ENCODE measurements at regions not wholly inside any gene's neighbourhood (a gene's known extent, or its start where the extent isn't known, plus 50 kb on each side); places are given as distances from the start of the nearest gene placed in this dataset.

GRCh38 chr15:88365124-88365523 lies 102.1 kb downstream of the MRPL46 start:
- Histone ChIP-seq H2BK15ac (ENCODE audit: low read depth, poor library complexity, severe bottlenecking) (no peak overlapping the region), H3K4me3 (ENCODE audit: insufficient read depth in 1 of 2, low read depth in 1 of 2, low read length in 2 of 2) (no peak overlapping the region), H3K4me1 (ENCODE audit: control insufficient read depth, insufficient read depth, low read depth, low read length) (no peaks in the 10 kb centered on the region), H3K18ac (ENCODE audit: low read depth in 1 of 2, low read length in 2 of 2) (no peak overlapping the region), H3K4me2 (ENCODE audit: low read length, poor library complexity, severe bottlenecking) (no peak overlapping the region), H3K4ac (ENCODE audit: low read depth in 1 of 2, low read length in 2 of 2) (no peak overlapping the region), H3K27me3 (ENCODE audit: control insufficient read depth in 1 of 2, insufficient read depth in 1 of 2, low read length in 2 of 2) (peaks cover 0 to 39% of the 10 kb centered on the region in 2 experiments), H2AFZ (ENCODE audit: low read depth, low read length) (no peak overlapping the region), H2BK12ac (ENCODE audit: low read length in 2 of 2) (no peak overlapping the region), H4K91ac (ENCODE audit: low read length) (no peak overlapping the region), H3K9me3 (ENCODE audit: control insufficient read depth, low read length) (no peaks in the 10 kb centered on the region), H3K23ac (ENCODE audit: low read length in 2 of 2) (no peak overlapping the region), H3K79me1 (replicated peaks; ENCODE audit: low read length, poor library complexity, severe bottlenecking) (no peaks in the 10 kb centered on the region), H2BK120ac (ENCODE audit: low read depth, low read length) (no peak overlapping the region), H3K36me3 (ENCODE audit: control insufficient read depth in 1 of 2, insufficient read depth in 2 of 2, low read depth in 1 of 2, low read length in 2 of 2) (no peaks in the 10 kb centered on the region), H2BK5ac (ENCODE audit: low read depth, low read length, poor library complexity, severe bottlenecking) (no peak overlapping the region), H4K8ac (ENCODE audit: low read length) (no peak overlapping the region), H2AK5ac (ENCODE audit: low read length, severe bottlenecking) (no peak overlapping the region), H3K9ac (ENCODE audit: low read length) (no peak overlapping the region), H3K14ac (ENCODE audit: low read length in 2 of 2) (no peak overlapping the region), H3K27ac (ENCODE audit: low read length, poor library complexity, severe bottlenecking) (no peak overlapping the region)
- 73% methylated on average over 10 of the region's 10 CpGs for WGBS
- no peak for DNase-seq

- WGBS = 63% methylated on average over 2 of the region's 4 CpGs
- no peak overlapping the region for H3K4me2 ChIP-seq (ENCODE audit: low read length, poor library complexity, severe bottlenecking)
- H3K14ac ChIP-seq (ENCODE audit: low read length in 2 of 2) = no peak overlapping the region
- H3K36me3 ChIP-seq (ENCODE audit: control insufficient read depth in 1 of 2, insufficient read depth in 2 of 2, low read depth in 1 of 2, low read length in 2 of 2) = no peaks in the 10 kb centered on the region
- no peak for DNase-seq
- no peak overlapping the region for H2AFZ ChIP-seq (ENCODE audit: low read depth, low read length)
- no peak overlapping the region for H3K23ac ChIP-seq (ENCODE audit: low read length in 2 of 2)
- H3K4me1 ChIP-seq (ENCODE audit: control insufficient read depth, insufficient read depth, low read depth, low read length) = no peaks in the 10 kb centered on the region
- H2AK5ac ChIP-seq (ENCODE audit: low read length, severe bottlenecking) = no peak overlapping the region
- peaks cover 17% of the 10 kb centered on the region for H3K9me3 ChIP-seq (ENCODE audit: control insufficient read depth, low read length)
- no peak overlapping the region for H2BK15ac ChIP-seq (ENCODE audit: low read depth, poor library complexity, severe bottlenecking)
- no peak overlapping the region for H2BK5ac ChIP-seq (ENCODE audit: low read depth, low read length, poor library complexity, severe bottlenecking)
- no peak overlapping the region for H3K4me3 ChIP-seq (ENCODE audit: insufficient read depth in 1 of 2, low read depth in 1 of 2, low read length in 2 of 2)
- H4K8ac ChIP-seq (ENCODE audit: low read length) = no peak overlapping the region
- no peak overlapping the region for H2BK12ac ChIP-seq (ENCODE audit: low read length in 2 of 2)
- no peak overlapping the region for H3K27ac ChIP-seq (ENCODE audit: low read length, poor library complexity, severe bottlenecking)
- H2BK120ac ChIP-seq (ENCODE audit: low read depth, low read length) = no peak overlapping the region
- no peak overlapping the region for H3K18ac ChIP-seq (ENCODE audit: low read depth in 1 of 2, low read length in 2 of 2)
- no peaks in the 10 kb centered on the region for H3K27me3 ChIP-seq (ENCODE audit: control insufficient read depth in 1 of 2, insufficient read depth in 1 of 2, low read length in 2 of 2)
- H3K9ac ChIP-seq (ENCODE audit: low read length) = no peak overlapping the region
- H4K91ac ChIP-seq (ENCODE audit: low read length) = no peak overlapping the region
- H3K4ac ChIP-seq (ENCODE audit: low read depth in 1 of 2, low read length in 2 of 2) = no peak overlapping the region
- H3K79me1 ChIP-seq (replicated peaks; ENCODE audit: low read length, poor library complexity, severe bottlenecking) = no peaks in the 10 kb centered on the region
Observed at GRCh38 chr15:88348579-88349230, 92.2 kb upstream of the NTRK3 start.

GRCh38 chr15:88345962-88346361 lies 89.4 kb upstream of the NTRK3 start:
- Histone ChIP-seq H2BK15ac (ENCODE audit: low read depth, poor library complexity, severe bottlenecking) (no peak overlapping the region), H3K4me2 (ENCODE audit: low read length, poor library complexity, severe bottlenecking) (no peak overlapping the region), H2AFZ (ENCODE audit: low read depth, low read length) (no peak overlapping the region), H4K91ac (ENCODE audit: low read length) (no peak overlapping the region), H3K14ac (ENCODE audit: low read length in 2 of 2) (no peak overlapping the region), H3K9me3 (ENCODE audit: control insufficient read depth, low read length) (no peaks in the 10 kb centered on the region), H2BK5ac (ENCODE audit: low read depth, low read length, poor library complexity, severe bottlenecking) (no peak overlapping the region), H3K9ac (ENCODE audit: low read length) (no peak overlapping the region), H3K79me1 (replicated peaks; ENCODE audit: low read length, poor library complexity, severe bottlenecking) (no peaks in the 10 kb centered on the region), H3K4ac (ENCODE audit: low read depth in 1 of 2, low read length in 2 of 2) (no peak overlapping the region), H2AK5ac (ENCODE audit: low read length, severe bottlenecking) (no peak overlapping the region), H3K4me3 (ENCODE audit: insufficient read depth in 1 of 2, low read depth in 1 of 2, low read length in 2 of 2) (no peak overlapping the region), H2BK12ac (ENCODE audit: low read length in 2 of 2) (no peak overlapping the region), H3K23ac (ENCODE audit: low read length in 2 of 2) (no peak overlapping the region), H3K27me3 (ENCODE audit: control insufficient read depth in 1 of 2, insufficient read depth in 1 of 2, low read length in 2 of 2) (no peaks in the 10 kb centered on the region), H3K18ac (ENCODE audit: low read depth in 1 of 2, low read length in 2 of 2) (no peak overlapping the region), H3K36me3 (ENCODE audit: control insufficient read depth in 1 of 2, insufficient read depth in 2 of 2, low read depth in 1 of 2, low read length in 2 of 2) (no peaks in the 10 kb centered on the region), H3K4me1 (ENCODE audit: control insufficient read depth, insufficient read depth, low read depth, low read length) (no peaks in the 10 kb centered on the region), H4K8ac (ENCODE audit: low read length) (no peak overlapping the region), H3K27ac (ENCODE audit: low read length, poor library complexity, severe bottlenecking) (no peak overlapping the region), H2BK120ac (ENCODE audit: low read depth, low read length) (no peak overlapping the region)
- DNase-seq = no peak
- 77% methylated on average over 4 of the region's 4 CpGs for WGBS

- no peak overlapping the region for H3K14ac ChIP-seq (ENCODE audit: low read length in 2 of 2)
- H4K8ac ChIP-seq (ENCODE audit: low read length) = no peak overlapping the region
- no peaks in the 10 kb centered on the region for H3K27me3 ChIP-seq (ENCODE audit: control insufficient read depth in 1 of 2, insufficient read depth in 1 of 2, low read length in 2 of 2)
- H3K4me2 ChIP-seq (ENCODE audit: low read length, poor library complexity, severe bottlenecking) = no peak overlapping the region
- H3K4ac ChIP-seq (ENCODE audit: low read depth in 1 of 2, low read length in 2 of 2) = no peak overlapping the region
- H3K4me1 ChIP-seq (ENCODE audit: control insufficient read depth, insufficient read depth, low read depth, low read length) = no peaks in the 10 kb centered on the region
- H2BK15ac ChIP-seq (ENCODE audit: low read depth, poor library complexity, severe bottlenecking) = no peak overlapping the region
- no peak overlapping the region for H2BK5ac ChIP-seq (ENCODE audit: low read depth, low read length, poor library complexity, severe bottlenecking)
- H2BK120ac ChIP-seq (ENCODE audit: low read depth, low read length) = no peak overlapping the region
- H3K36me3 ChIP-seq (ENCODE audit: control insufficient read depth in 1 of 2, insufficient read depth in 2 of 2, low read depth in 1 of 2, low read length in 2 of 2) = no peaks in the 10 kb centered on the region
- no peaks in the 10 kb centered on the region for H3K79me1 ChIP-seq (replicated peaks; ENCODE audit: low read length, poor library complexity, severe bottlenecking)
- H3K9ac ChIP-seq (ENCODE audit: low read length) = no peak overlapping the region
- no peak overlapping the region for H3K18ac ChIP-seq (ENCODE audit: low read depth in 1 of 2, low read length in 2 of 2)
- no peak overlapping the region for H3K23ac ChIP-seq (ENCODE audit: low read length in 2 of 2)
- H3K27ac ChIP-seq (ENCODE audit: low read length, poor library complexity, severe bottlenecking) = no peak overlapping the region
- H2AK5ac ChIP-seq (ENCODE audit: low read length, severe bottlenecking) = no peak overlapping the region
- DNase-seq = no peak
- no peak overlapping the region for H3K4me3 ChIP-seq (ENCODE audit: insufficient read depth in 1 of 2, low read depth in 1 of 2, low read length in 2 of 2)
- peaks cover 3% of the 10 kb centered on the region for H3K9me3 ChIP-seq (ENCODE audit: control insufficient read depth, low read length)
- no peak overlapping the region for H2AFZ ChIP-seq (ENCODE audit: low read depth, low read length)
- no peak overlapping the region for H4K91ac ChIP-seq (ENCODE audit: low read length)
- no peak overlapping the region for H2BK12ac ChIP-seq (ENCODE audit: low read length in 2 of 2)
- 55% methylated on average over 2 of the region's 2 CpGs for WGBS
Observed at GRCh38 chr15:88344786-88345185, 88.2 kb upstream of the NTRK3 start.
